GM13976 (cell line): ENCODE measurements at regions not wholly inside any gene's neighbourhood (a gene's known extent, or its start where the extent isn't known, plus 50 kb on each side); places are given as distances from the start of the nearest gene placed in this dataset.

Experiments used
- DNase-seq: peaks from one replicate; pipeline ENCODE4 v3.0.0; 2012; ENCODE audit warnings: low spot score
- CTCF ChIP-seq: IDR thresholded peaks from 2 replicates; pipeline ENCODE4 v1.5.1; 2012; ENCODE audit warnings: borderline replicate concordance, mild to moderate bottlenecking; ENCODE audit not compliant: insufficient read depth; ENCODE audit errors: extremely low read depth, missing control alignments, control extremely low read depth
- in situ Hi-C: fragments of 300-500 bp; cut with MboI; formaldehyde crosslinking; loops from one replicate; pipeline ENCODE4 v1.12.0; 2022; ENCODE audit warnings: low sequenced_read_pairs, mixed read lengths, inconsistent platforms; ENCODE audit not compliant: unreplicated experiment

- TF ChIP-seq CTCF, result no peak
- in situ Hi-C loops, result loop anchor here (25.0 kb wide), 1 partner anchor 934 kb away; no protein-coding TSS in a partner anchor
- no peak for DNase-seq
These were observed 59.4 kb upstream of the EPB41L3 start for GRCh38 chr18:5603153-5603552.

- no peak for TF ChIP-seq CTCF
- DNase-seq, result no peak
- in situ Hi-C loops, result loop anchor here (25.0 kb wide), 1 partner anchor 936 kb away; no protein-coding TSS in a partner anchor
These were observed 57.4 kb upstream of the EPB41L3 start for GRCh38 chr18:5601188-5601624.

- no peak for DNase-seq
- in situ Hi-C loops, result loop anchor here (25.0 kb wide), 1 partner anchor 937 kb away; no protein-coding TSS in a partner anchor
- no peak for TF ChIP-seq CTCF
These were observed 56.7 kb upstream of the EPB41L3 start for GRCh38 chr18:5600378-5601071.

GRCh38 chr18:5596585-5596984 lies 52.8 kb upstream of the EPB41L3 start:
- in situ Hi-C loops, result no loop called here
- DNase-seq, result no peak
- TF ChIP-seq CTCF, result no peak
